GM18511 (cell line): ENCODE measurements at regions not wholly inside any gene's neighbourhood (a gene's known extent, or its start where the extent isn't known, plus 50 kb on each side); places are given as distances from the start of the nearest gene placed in this dataset.

Source experiments
- ATAC-seq: cut with Tn5 transposase; IDR thresholded peaks from one replicate; pipeline ENCODE4 v1.9.1; 2021; ENCODE audit warnings: mild to moderate bottlenecking, moderate library complexity; ENCODE audit not compliant: unreplicated experiment

DNA sequence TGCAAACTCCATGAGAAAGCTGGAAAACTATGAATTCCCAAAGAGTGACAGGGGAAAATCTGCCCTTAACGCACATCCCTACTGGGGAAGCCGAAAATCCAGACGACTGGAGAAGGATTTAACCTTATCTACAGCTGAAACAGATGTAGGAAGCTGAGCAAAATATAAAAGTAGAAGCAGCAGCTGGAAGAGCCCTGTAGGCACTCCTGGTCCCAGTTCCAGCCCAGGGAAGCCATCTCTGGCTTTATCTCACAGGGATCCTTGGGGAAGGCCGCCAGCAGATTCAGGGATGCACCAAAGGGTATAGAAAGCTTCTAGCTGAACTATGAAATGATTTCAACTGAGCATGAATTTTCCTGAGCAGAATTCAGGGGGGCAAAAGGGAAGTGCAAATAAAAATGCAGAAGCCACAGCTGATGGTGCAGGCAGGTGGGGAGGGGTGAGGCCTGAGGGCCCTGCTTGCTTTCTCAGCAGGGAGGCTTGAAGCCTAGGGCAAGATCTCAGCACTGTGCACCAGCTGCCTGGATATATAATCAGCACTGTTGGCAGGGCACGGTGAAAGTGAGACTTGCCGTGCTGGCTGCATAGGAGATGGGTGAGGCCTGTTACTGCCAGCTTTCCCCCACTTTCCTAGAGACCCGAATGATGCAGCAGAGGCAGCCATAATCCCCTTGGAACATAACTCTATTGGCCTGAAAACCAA is 2019.5 kb upstream of the NUDT12 start:
- ATAC-seq: no peak

DNA sequence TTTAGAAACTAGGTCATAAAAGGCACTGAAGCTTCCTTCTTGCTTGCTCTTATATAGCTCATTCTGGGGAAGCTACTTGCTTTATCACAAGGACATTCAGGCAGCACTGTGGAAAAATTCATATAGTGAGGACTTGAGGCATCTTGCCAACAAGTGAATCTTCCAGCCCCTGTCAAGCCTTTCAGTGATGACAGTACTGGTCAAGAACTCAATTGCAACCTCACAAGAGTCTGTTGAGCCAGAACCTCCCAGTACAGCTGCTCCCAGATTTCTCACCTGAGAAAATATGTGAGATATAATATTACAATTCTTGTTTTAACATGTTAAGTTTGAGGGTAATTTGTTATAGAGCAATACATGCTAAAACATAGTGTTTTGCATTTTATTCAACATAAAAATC is 2011.0 kb upstream of the NUDT12 start:
- ATAC-seq: no peak

DNA sequence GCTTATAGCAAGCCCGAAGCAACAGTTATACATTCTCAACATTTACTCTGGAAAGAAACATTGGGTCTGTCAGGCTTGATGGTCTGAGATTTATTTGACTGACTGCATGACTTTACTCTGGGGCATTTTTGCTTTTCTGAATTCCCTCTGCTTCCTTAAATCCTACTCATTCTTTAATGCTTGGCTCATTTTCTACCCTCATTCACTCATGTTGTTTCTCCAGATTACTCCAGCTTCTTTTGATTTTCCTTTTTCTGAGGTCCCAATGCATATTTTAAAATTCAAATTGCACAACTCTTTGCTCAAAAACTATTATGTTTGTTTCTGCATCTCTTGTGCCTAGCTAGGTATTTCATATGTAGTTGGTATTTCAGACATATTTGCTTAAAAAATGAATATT is 2002.9 kb upstream of the NUDT12 start:
- ATAC-seq: no peak

DNA sequence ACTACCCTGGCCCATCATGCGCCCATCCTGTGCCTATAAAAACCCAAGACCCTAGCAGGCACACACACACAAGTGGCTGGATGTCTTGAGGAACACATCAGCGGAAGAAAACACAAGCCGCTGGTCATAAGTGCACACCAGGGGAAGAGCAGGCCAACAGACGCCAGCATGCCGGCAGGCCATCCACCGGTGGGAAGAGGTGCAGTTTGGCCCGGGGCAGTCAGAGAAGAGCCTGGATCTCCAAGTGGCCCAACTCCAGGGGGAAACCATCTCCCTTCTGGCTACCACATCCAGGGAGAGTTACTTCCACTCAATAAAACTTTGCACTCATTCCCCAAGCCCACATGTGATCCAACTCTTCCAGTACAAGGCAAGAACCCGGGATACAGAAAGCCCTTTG is 2001.3 kb upstream of the NUDT12 start:
- no peak for ATAC-seq

DNA sequence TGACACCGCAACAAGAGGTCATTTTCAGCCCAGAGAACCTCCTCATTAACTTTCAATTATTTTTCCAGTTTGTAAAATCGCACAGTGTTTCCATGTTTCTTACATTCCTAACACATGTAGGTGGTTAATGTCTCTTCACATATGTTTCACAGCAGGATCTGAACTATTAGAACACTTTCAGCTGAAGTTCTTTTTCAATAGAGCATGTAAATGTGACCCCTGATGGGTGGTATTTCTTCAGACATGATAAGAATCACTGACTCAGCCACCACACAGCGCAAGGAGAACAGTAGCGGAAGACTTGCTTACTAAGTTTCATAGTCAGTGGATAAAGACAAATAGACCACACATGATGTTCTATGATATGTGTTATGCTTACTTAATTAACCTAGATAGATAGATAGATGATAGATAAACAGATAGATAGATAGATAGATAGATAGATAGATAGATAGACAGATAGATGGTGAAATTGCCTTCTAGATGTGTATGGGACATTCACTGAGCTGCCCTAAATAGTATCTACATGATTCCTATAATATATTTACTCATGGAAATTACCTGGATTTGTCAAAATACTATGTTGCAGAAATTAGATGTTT is 1992.1 kb upstream of the NUDT12 start:
- ATAC-seq: no peak

DNA sequence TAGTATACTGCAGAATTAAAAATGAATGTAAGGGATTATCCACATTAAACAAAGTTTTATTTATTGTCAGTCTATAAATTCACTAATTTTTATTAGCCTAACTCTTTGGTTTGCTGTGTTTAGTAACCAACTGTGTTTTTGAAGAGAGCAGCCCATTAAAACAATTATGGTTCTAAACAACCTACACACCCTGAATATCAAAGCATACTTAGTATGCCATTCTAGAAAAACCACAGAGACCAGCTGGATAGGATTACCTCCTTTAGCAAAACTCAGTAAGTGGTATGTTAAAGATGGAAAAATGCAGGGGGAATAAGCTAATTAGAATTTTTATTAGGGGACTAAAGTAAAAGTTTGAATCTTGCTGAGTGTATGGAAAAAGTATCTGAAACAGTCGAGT is 1981.7 kb upstream of the NUDT12 start:
- no peak for ATAC-seq

DNA sequence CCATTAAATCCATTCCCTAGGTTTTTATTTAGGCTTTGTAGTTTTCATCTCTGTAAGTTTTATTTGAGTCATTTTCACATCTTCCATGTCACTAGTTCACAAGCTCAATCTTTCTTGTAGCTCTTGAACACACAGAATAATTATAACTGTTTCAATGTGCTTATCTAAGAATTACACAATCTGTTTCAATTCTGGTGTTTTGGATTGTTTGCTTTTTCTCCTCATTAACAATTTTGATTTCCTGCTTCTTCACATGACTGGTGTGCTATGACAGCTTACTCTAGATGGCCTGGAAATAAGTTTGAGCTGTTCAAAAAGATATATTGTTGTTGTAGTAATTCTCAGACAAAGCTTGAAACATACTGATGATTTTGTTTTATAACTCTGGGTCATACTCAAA is 1974.1 kb upstream of the NUDT12 start:
- no peak for ATAC-seq

DNA sequence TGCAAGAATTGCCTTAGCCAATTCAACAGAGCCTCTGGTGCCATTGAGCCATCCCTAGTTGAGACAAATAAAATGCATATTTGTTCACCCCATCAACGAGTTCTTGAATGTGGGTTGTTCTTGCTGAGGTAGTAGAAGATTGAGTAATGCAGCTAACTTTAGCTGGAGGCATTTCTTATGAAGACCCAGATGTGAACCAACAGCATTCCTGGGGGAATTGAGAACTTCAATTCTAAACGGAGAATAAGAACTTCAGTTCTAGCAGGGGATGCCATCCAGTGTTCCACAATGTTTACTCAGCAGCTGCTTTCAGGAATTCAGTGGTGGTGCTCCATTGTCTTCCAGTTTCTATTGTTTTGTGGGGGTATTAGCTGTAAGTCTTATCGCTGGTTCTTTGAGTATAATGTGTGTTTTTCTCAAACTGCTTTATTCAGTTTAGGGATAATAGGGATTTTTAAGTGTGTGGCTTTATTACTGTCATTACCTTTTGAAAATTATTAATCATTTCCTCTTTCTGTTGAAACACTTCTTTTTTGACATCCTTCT is 1968.2 kb upstream of the NUDT12 start:
- ATAC-seq: no peak

DNA sequence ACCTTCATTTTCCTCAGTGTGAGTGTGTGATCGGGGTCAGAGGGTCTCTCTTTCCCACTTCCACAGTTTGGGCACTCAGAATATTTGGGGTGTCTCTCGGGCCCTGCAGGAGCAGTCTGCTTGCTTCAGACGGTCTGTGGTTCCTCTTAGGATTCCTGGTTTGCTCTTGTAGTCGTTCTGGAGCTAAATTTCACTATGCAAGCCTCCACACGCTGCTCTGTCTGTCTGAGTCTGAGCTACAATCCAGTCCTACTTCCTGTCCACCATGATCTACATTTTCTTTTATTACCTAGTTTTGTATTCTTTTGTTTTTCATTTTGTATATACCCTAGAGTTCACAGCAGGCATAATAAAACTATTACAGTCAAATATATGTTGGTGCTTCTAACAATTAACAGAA is 1967.3 kb upstream of the NUDT12 start:
- ATAC-seq: no peak

DNA sequence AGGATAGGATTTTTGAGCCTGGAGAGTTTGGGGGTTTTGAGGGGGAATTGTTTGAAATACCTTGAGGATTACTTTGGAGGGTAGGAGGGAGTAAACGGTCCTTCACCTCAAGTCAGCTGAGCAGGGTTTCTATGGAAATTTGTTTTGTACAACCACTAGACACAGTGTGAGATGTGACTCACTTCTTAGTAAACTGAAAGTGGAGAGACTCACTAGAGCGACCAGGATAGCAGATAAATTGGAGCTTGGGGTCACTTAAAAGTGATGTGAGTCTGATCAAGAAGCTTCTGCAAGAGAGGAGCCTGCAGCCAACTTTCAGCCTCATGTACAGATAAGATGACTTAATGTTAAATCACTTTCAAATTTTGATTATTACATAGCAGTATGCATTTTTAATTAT is 1945.9 kb upstream of the NUDT12 start:
- ATAC-seq: no peak

DNA sequence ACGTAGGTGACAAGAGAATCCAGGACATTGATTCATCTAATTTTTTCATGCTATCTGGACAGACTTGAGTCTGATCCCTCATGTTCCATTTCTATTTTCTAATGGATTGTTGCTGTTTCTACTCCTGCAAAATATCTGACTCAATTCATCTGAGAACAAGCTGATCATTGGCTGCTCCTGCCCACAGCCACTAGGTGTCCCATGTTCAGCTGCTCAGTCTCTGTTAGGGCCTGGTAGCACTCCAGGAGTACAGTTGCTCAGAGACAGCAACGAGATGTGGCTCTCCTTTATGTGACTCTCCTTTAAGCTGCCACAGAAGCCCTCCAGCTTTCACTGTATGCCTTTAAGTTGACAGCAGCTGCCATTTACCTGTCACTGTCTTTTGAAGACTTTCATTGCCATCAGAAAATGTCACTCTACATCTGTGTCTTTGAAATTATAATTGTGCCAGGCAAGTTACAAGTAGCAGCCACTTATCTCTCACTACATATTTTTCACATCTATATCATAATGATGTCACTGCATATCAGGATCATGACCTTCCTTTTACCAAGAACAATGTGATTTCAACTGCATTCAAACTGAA is 1944.2 kb upstream of the NUDT12 start:
- no peak for ATAC-seq

DNA sequence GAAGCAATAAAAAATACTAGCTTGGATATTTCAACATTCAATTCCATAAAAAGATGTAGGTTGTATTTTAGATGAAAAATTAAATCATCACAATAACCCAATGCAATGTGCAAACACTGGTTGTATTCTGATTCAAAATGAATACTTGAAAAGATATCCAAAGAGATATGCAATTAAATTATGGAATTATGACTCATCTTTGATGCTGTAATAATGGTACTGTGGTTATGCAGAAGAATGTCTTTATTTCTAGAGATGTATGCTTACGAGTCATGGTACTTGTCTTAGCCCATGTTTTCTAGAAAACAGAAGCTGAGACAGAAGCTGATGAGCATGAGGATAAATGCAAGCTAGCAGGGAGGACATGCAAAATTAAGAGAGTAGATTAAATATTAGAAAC is 1941.4 kb upstream of the NUDT12 start:
- ATAC-seq: no peak

DNA sequence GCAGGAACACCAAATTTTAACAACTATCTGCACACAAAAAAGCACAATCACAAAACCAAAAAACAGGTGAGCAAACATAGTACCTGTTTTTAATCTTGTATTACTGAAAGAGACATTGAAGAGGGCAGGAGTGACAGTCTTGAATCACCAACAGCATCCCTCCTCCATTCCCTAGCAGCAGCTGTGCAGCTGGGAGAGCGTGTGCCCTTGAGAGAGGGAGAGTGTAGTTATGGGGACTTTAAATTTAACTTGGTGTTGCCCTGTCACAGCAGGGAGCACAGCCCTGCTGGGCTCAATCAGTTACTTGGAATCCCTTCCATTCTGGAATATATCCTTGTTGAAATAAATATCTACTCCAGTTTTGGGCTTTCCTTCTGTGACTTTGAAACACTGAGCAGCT is 1938.7 kb upstream of the NUDT12 start:
- no peak for ATAC-seq

DNA sequence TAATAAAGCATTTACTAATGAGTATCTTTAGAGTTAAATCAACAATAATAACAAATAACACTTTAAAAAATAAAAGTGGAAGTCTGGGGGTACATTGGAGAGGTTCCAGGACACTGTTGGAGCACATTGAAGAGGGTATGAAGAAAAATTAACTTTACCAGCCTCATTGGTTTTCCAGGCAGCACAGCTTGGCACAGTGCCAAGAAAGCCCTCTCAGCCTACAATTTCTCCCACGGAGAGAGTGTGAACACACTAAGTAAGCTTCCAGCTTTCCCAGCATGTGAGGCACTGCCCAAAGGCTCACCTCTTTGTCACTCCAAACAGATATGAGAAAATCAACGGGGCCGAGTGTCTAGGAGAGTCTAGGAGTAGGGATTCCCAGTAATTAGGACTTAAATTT is 1912.8 kb upstream of the NUDT12 start:
- ATAC-seq: no peak

DNA sequence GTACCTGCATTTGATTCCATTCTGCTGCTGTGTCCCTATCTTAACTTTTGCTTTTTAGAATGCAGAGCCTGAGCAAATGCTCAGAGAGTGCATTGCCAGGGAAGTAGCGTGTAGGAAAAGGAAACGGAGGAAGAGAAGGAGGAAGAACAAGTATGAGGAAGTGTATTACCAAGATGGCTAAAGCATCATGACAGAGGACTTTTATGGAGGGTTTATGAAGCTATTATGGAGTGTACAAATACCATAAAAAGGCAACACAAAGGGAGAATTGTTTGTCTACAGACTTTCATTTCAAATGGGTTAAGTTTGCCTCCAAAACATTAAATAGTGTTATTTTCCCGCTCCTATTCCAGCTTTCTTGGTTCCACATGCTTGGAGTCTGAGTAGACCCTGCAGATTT is 1899.8 kb upstream of the NUDT12 start:
- ATAC-seq: no peak

DNA sequence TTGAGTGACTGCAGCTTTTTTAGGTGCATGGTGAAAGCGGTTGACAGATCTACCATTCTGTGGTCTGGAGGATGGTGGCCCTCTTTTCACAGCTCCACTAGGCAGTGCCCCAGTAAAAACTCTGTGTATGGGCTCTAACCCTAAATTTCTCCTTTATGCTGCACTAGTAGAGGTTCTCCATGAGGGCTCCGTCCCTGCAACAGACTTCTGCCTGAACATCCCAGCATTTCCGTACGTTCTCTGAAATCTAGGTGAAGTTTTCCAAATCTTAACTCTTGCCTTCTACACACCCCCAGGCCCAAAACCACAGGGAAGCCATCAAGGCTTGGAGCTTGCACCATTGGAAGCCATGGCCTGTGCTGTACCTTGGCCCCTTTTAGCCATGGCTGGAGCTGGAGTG is 1898.1 kb upstream of the NUDT12 start:
- no peak for ATAC-seq

DNA sequence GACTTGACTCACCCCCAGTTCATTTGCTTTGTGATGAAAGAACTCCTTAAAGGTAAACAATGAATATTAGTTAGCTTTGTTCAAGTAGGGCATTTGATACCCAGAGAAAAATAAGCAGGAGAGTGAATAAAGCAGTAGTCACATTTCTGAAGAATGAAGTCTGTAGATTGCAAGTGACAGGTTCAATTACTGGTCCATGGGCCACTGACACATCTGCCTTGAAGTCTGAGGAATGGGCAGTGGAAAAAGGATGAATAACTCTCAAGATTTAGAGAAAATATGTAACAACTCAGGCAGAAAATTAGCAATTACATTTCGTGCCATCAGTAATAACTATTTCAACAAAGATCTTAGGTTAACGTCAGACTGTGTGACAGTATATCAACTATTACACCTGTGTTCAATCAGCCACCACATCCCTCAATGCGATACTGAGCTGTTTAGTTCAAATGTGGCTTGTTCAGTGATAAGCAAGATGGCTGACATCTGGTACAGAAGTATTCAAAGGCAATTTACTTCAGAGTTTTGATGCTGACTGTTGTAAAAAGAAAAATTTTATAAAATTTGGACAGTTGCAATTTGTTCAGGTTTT is 1890.7 kb upstream of the NUDT12 start:
- ATAC-seq: no peak

DNA sequence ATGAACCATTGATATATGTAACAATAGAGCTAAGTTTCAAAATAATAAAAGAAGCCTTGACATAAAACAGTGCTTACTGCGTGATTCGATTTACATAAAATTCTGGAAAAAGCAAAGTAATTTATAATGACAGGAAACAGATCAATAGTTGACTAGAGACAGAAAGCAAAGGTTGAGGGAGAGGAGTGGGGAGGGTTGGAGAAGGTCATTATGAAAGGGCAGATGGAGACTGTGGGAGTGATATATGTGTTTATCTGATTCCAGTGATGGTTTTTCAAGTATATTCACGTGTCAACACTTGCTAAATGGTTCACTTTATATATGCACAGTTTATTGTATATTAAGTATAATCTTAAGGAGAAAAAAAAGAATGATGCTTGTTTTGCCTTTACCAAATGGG is 1885.7 kb upstream of the NUDT12 start:
- ATAC-seq: no peak

DNA sequence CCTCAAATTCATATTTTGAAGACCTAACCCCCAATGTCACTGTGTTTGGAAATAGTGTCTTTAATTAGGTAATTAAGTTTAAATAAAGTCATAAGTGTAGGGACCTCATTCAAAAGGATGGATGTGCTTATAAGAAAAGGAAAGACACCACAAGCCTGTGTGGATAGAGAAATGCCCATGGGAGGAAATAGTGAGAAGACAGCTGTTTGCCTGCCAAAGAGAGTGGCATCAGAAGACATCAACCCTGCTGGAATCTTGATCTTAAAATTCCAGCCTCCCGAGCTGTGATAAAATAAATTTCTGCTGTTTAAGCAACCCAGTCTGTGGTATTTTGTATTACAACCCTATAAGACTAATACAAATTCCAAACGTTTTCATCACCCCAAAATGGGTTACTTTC is 1867.9 kb upstream of the NUDT12 start:
- ATAC-seq: no peak

DNA sequence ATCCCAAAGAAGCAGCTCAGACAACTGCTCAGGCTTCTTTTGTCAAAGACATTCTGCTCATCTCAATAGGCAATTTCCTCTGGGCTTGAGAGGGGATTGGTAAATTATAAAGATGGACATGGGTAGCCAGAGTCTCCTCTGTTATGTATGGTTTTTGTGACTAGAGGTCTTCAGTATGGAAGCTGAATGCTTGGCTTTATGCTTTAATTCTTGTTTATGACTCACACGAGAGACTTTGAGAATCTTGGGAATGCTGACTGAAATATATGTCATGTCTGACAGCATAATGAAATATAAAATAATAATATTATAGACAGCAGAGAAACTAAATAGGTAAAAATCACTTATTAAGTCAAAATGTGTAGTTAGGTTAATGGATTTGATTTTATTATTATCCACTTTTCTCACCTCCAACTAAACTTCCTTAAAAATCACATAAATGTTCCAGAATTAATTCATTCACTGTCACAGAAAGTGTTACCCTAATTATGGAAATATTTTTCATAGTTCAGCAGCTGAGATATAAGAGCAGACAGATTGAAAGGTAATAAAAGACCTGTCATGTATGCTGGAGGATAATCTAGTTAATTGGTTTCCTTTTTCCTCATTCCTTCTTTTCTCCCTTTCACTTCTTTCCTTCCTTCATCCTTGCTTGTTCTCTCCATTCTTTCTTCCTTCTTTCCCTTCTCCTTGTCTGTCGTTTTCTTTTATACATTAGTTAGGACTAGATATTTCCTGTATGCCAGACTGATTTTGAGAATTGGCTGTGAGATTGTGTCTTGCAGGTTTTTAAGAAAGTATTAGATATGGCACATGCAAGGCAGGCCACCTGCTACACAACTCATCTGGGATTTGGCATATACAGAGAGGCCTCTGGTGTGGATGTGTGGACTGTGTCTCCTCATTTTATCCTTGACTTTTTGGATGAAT is 1866.1 kb upstream of the NUDT12 start:
- ATAC-seq: no peak

DNA sequence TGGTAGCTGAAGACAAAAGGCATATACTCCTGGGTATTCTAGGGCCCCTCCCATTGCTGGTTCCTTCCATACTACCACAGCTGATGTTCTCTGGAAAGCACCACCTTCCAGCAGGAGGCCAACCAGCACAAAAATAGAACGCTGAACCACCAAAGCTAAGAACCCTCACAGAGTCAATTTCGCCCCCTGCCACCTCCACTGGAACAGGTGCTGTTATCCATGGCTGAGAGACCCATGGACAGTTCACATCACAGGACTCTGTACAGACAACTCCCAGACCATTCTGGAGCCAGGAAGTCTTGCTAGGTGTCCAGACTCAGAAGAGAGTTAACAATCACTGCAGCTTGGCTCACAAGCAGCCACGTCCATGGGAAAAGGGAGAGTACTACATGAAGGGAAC is 1851.5 kb upstream of the NUDT12 start:
- no peak for ATAC-seq
